Mucosa of descending colon (tissue), 3 donors: ENCODE measurements at regions not wholly inside any gene's neighbourhood (a gene's known extent, or its start where the extent isn't known, plus 50 kb on each side); places are given as distances from the start of the nearest gene placed in this dataset.
"Not testable (repeated sequence)": the region's sequence is repeated elsewhere in the genome, so short reads cannot be mapped to it uniquely, and the experiment has no call there.

Source experiments
- ATAC-seq: fragments of 200-7000 bp; cut with Tn5 transposase; one replicate; pipeline ENCODE4 v1.9.1; 2020; ENCODE audit warnings: mild to moderate bottlenecking, moderate library complexity
- DNase-seq, 3 donors: peaks; one replicate each; pipeline ENCODE4 v3.0.0-alpha.2; 2020
- H3K36me3 ChIP-seq: fragments of 200-600 bp; one replicate; pipeline ENCODE4 v1.8.0; 2021; ENCODE audit warnings: low read depth, mild to moderate bottlenecking
- H3K4me1 ChIP-seq: fragments of 200-600 bp; one replicate; pipeline ENCODE4 v1.8.0; 2021; ENCODE audit warnings: low read depth, mild to moderate bottlenecking
- H3K4me3 ChIP-seq: fragments of 200-600 bp; one replicate; pipeline ENCODE4 v1.8.0; 2021; ENCODE audit warnings: mild to moderate bottlenecking
- H3K9me3 ChIP-seq: fragments of 200-600 bp; one replicate; pipeline ENCODE4 v1.8.0; 2021; ENCODE audit warnings: mild to moderate bottlenecking
- intact Hi-C, 2 donors: fragments of 100-400 bp; cut with DNase I in 1 of 2; cut with micrococcal nuclease in 1 of 2; formaldehyde crosslinking; loops; one replicate each; pipeline versions ENCODE4 v1.11.0 to v1.11.1; 2022; cut with DNase I, micrococcal nuclease
- TF ChIP-seq, protein P1 (sequence below): fragments of 200-600 bp; IDR thresholded peaks from one replicate; pipeline ENCODE4 v1.8.0; 2022; ENCODE audit warnings: antibody characterized with exemption, mild to moderate bottlenecking
- donor health status: DM: no; HTN: no; CAD: no; lungs with moderate emphysema.
- donor health status: DM: no; HTN: no; CAD: no.
- donor health status: DM: no; HTN: yes; CAD: no.

- H3K4me1 ChIP-seq: no peaks in the 10 kb centered on the region
- TF ChIP-seq, protein P1, sequence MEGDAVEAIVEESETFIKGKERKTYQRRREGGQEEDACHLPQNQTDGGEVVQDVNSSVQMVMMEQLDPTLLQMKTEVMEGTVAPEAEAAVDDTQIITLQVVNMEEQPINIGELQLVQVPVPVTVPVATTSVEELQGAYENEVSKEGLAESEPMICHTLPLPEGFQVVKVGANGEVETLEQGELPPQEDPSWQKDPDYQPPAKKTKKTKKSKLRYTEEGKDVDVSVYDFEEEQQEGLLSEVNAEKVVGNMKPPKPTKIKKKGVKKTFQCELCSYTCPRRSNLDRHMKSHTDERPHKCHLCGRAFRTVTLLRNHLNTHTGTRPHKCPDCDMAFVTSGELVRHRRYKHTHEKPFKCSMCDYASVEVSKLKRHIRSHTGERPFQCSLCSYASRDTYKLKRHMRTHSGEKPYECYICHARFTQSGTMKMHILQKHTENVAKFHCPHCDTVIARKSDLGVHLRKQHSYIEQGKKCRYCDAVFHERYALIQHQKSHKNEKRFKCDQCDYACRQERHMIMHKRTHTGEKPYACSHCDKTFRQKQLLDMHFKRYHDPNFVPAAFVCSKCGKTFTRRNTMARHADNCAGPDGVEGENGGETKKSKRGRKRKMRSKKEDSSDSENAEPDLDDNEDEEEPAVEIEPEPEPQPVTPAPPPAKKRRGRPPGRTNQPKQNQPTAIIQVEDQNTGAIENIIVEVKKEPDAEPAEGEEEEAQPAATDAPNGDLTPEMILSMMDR: no peak
- ATAC-seq: no peak
- no peak for DNase-seq
- no peaks in the 10 kb centered on the region for H3K36me3 ChIP-seq
- H3K9me3 ChIP-seq: no peaks in the 10 kb centered on the region
- no peak overlapping the region for H3K4me3 ChIP-seq
- intact Hi-C loops: no loop called here
These were observed 573.8 kb downstream of the POM121L12 start for GRCh38 chr7:53609185-53609584.

GRCh38 chr7:53611043-53611442, 575.6 kb downstream of the POM121L12 start:
- DNase-seq (no peak), ATAC-seq (no peak)
- Histone ChIP-seq H3K36me3 (no peaks in the 10 kb centered on the region), H3K4me1 (no peaks in the 10 kb centered on the region), H3K4me3 (no peak overlapping the region), H3K9me3 (no peaks in the 10 kb centered on the region)
- intact Hi-C loops: no loop called here
- TF ChIP-seq, protein P1: no peak

- Histone ChIP-seq H3K9me3 (peaks cover 3% of the 10 kb centered on the region), H3K36me3 (no peaks in the 10 kb centered on the region), H3K4me3 (no peak overlapping the region), H3K4me1 (no peaks in the 10 kb centered on the region)
- ATAC-seq: no peak
- TF ChIP-seq, protein P1: no peak
- no peak for DNase-seq
- intact Hi-C loops: no loop called here
These were observed 588.9 kb downstream of the POM121L12 start for GRCh38 chr7:53624356-53624755.

GRCh38 chr7:53628775-53629174, 593.3 kb downstream of the POM121L12 start:
- intact Hi-C loops: no loop called here
- DNase-seq (no peak), ATAC-seq (no peak)
- no peak overlapping the region for H3K4me3 ChIP-seq
- no peaks in the 10 kb centered on the region for H3K4me1 ChIP-seq
- H3K36me3 ChIP-seq: no peaks in the 10 kb centered on the region
- TF ChIP-seq, protein P1: no peak
- peaks cover 7% of the 10 kb centered on the region for H3K9me3 ChIP-seq

DNA sequence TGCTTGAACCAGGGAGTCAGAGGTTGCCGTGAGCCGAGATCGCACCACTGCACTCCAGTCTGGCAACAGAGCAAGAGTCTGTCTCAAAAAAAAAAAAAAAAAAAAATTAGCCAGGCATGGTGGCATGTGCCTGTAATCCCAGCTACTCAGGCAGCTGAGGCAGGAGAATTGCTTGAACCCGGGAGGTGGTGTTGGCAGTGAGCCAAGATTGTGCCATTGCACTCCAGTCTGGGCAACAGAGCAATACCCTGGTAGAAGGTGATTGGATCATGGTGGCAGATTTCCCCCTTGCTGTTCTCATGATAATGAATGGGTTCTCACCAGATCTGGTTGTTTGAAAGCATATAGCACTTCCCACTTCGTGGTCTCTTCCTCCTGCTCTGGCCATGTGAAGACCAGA, 599.8 kb downstream of the POM121L12 start:
- H3K4me1 ChIP-seq, H3K4me3 ChIP-seq, intact Hi-C loops, DNase-seq, ATAC-seq, H3K36me3 ChIP-seq: not testable (repeated sequence)
- H3K9me3 ChIP-seq: peaks cover 21% of the 10 kb centered on the region

DNA sequence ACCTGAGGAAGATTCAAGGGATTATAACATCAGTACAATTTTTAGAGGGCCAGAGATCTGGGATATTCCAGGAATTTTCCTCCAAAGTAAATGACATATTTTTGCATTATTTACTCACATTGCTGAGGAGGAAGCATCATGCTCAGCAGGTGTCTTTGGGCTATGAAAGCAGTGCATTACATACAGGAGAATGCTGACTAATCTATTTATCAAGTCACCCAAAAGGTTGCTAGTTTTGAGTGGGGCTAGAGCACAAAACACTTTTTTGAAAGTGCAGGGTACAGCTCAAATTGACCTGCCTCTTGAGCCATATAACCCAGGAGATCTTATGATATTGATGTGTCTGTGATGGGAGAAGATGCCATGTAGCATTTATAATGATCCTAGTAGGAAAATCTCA, 603.1 kb downstream of the POM121L12 start:
- DNase-seq (no peak), ATAC-seq (no peak)
- Histone ChIP-seq H3K36me3 (no peaks in the 10 kb centered on the region), H3K4me1 (no peaks in the 10 kb centered on the region), H3K4me3 (no peak overlapping the region), H3K9me3 (peaks cover 20% of the 10 kb centered on the region)
- intact Hi-C loops: no loop called here
- TF ChIP-seq, protein P1: no peak
